ENCODE measurements at regions not wholly inside any gene's neighbourhood (a gene's known extent, or its start where the extent isn't known, plus 50 kb on each side); places are given as distances from the start of the nearest gene placed in this dataset.
"Not testable (repeated sequence)": the region's sequence is repeated elsewhere in the genome, so short reads cannot be mapped to it uniquely, and the experiment has no call there.

DNA sequence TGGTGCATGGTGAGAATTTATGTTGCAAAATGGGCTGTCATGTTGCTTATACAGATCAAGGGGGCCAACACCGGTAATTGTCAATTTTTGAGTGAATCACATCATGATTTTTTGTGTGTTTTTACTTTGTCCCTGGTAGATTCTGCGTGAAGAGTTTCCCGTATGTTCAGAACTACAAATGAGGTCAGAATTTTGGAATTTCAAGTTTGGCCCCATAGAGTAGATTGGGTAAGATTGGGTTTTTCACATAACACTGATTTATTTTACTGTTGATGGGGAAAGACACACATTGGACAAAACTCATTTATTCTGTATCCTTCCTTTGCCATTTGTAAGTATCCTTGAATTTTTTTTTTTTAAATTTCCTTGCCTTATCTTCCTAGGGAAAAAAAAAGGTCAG is 158.5 kb upstream of the MXRA5 start:
- FAIRE-seq: no peak

GRCh38 chrX:3501833-3502535 is 155.5 kb upstream of the MXRA5 start:
- FAIRE-seq: no peak

- peak; percentile 5 for FAIRE-seq
Observed at GRCh38 chrX:3495836-3496769, 149.7 kb upstream of the MXRA5 start.

- FAIRE-seq: no peak
Observed at GRCh38 chrX:3493605-3494004, 147.2 kb upstream of the MXRA5 start.

GRCh38 chrX:3485727-3486126 is 139.3 kb upstream of the MXRA5 start:
- FAIRE-seq: no peak

- FAIRE-seq: no peak
Observed at GRCh38 chrX:3479026-3479425, 132.6 kb upstream of the MXRA5 start.

GRCh38 chrX:3476973-3477372 is 130.5 kb upstream of the MXRA5 start:
- FAIRE-seq: no peak

DNA sequence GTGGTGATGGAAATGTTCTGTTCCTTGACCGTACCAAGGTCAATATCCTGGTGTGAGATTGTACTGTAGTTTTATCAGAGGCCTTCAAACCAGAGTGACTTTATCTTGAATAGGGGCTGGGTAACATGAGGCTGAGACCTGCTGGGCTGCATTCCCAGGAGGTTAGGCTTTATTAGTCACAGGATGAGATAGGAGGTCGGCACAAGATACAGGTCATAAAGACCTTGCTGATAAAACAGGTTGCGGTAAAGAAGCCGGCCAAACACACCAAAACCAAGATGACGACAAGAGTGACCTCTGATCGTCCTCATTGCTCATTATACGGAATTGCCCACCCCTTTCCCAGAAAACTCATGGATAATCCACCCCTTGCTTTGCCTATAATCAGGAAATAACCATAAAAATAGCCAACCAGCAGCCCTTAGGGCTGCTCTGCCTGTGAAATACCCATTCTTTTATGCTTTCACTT is 123.8 kb upstream of the MXRA5 start:
- FAIRE-seq: not testable (repeated sequence)

- FAIRE-seq: no peak
Observed at GRCh38 chrX:3468031-3468430, 121.6 kb upstream of the MXRA5 start.

DNA sequence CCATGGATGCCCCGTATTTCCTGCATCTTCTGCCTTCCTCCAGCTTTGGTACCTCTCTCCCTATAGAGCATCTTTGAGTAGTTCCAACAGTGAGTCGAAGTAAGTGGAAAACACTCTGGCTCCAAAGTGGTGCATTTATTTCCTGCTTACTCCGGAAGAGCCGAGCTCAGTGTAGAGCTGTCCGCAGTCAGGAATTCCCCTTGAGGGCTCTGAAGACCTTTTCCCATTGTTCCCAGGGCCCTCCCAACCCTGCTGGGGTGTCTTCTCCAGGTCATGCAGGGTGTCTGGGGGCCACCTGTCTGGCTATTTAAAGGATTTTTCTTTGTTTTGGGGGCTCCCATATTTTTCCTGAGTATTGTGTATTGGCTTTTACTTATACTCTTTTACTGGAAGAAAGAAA is 118.6 kb upstream of the MXRA5 start:
- FAIRE-seq: no peak

DNA sequence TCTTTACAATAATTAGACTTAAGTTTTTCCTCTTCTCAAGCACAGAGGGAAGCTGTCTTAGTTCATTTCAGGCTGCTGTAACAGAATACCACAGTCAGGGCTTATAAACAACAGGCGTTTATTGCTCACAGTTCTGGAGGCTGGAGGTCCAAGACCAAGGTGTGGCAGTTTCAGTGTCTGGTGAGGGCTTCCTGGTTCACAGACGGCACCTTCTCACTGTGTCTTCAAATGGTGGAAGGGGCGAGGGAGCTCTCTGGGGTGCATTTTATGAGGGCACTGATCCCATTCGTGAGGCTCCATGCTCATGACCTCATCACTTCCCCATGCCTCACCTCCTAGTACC is 115.7 kb upstream of the MXRA5 start:
- no peak for FAIRE-seq

GRCh38 chrX:3461397-3462165 is 115.1 kb upstream of the MXRA5 start:
- peak; percentile 18 for FAIRE-seq

DNA sequence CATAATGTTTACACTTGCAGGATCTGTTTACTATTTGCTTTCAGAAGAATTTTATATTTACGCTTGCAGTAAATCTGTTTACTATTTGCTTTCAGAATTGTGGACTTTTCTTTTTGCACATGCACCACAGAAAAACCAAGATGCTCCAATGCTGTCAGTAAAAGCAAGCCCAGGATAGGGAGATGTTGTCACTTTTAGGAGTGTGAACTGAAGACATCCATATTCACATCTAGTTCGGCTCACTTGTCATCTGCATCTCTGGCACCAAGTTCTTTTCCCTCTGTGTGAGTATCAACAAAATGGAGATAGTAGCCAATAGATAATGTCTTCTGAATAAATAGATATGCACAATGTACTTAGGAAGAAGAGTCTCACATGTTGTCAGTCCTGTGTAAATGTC is 109.3 kb upstream of the MXRA5 start:
- FAIRE-seq: no peak

DNA sequence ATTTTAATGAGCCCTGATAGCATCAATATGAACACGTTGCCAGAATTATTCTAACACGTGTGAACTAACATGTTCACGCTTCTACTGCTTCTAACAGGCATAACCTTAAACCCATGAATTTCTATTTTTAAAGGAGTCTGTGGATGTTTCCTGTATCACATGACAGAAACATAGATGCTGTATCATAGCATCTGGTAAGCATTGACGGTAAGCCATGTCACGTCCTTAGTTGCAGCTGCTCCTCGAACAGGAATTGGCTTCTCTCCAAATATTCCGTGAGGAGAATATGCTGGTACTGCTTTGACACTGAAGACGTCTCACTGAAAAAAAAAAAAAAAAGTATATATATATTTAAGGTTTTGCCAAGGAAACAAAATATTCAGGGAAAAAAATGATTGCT is 105.1 kb upstream of the MXRA5 start:
- no peak for FAIRE-seq

DNA sequence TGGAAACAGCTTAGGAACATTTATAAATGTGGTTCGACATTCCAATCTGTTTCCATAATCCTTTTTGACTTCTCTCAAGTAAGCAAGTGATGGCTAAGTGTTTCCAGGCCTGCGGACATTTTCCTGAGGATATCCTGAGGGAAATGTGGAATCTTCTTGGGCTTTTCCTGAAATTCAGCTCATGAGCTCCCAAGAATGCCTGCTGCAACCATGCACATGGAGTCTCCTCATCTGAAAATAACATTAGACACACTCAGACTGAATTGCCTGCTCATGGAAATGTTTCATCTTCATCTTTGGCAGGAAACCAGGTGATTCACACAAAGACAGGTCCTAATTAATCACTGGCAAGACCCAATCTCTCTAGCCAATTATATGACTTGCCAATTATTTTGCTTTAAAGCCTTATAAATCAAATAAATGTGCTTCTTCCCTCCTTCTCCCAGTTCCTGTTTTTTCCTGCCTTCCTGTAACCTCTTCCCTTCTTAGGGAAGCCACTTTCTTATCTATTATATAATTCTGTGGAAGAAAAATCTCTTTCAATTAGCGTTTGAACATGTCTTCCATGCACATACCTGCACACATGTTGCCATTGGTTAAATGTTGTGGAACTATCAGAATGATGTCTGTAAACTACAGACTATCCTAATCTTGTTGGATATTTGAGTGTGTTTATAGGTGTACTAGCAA is 104.6 kb upstream of the MXRA5 start:
- no peak for FAIRE-seq

DNA sequence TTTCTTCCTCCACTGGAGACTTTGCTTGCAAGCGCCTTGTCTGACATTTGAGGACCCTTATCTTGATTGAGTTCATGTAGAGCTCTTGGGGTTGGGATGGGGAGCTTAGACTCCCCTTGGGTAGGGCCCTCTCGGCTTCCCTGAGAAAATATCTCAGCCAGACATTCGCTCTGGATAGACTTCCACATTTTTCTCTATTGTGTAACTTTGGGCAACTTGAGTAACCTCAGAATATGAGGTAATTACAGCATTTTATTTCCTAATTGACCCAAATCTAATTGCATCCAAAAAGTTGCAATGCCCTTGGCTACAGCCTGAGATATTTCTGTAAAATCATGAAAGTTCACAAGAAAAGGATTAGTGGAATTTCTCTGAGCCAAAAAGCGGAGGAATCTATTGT is 102.8 kb upstream of the MXRA5 start:
- peak; percentile 10 for FAIRE-seq

DNA sequence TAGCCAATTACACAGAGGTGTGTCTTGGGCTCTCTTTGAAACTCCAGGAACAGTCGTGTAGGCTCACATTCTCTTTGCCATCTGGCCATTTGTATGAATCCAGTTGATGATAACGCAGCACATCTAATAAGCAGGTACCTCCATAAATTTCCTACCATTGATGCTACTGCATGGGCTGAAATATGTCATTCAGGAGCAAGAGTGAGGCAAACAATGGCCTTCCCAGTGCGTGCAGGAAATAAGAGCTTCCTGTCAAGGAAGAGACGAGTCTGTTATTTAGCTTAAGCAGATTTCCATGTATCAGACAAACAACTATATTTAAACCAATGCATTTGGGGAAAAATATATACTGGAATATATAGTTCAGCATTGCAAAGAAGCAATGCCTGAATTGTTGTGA is 102.1 kb upstream of the MXRA5 start:
- no peak for FAIRE-seq

GRCh38 chrX:3445806-3446490 is 99.5 kb upstream of the MXRA5 start:
- FAIRE-seq: no peak

- no peak for FAIRE-seq
Observed at GRCh38 chrX:3443184-3443583, 96.7 kb upstream of the MXRA5 start.

DNA sequence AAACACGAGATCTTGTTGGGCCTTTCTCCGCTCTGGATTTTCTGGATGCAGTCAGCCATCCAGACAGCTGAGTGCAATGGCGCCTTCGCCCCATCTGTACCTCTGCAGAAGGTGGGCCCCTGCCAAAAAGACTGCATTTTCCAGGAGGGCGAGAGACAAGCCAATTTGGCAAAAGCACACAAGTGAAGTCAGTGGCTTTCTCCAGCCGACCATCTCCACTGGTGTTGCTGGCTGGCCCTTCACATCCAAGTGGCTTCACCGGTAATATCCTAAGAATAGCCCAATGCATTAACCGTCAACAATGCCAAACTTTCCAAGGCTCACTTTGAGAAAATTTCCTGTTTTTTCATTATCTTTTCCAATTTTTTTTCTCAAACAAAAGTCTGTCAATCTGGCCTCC is 96.2 kb upstream of the MXRA5 start:
- FAIRE-seq: no peak

GRCh38 chrX:3440981-3441380 is 94.5 kb upstream of the MXRA5 start:
- FAIRE-seq: no peak

DNA sequence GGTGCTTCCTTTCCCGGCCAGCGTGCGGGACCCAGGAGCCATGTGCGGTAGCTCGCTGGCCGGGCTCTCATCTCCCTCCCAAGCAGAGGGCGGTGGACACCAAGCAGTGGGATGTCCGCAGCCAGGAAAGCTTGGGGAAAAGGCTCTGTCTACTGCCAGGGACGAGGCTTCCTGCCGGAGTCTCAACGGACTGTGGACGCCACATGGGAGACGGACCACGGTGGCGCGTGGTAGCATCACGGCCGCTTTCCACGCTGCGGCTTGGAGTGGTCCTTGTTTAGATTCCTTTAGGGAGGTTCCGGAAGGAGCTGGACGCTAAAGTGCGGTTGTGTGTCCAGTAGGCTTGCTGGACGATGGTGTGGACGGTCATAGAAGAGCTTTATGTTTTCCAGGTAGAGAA is 89.5 kb upstream of the MXRA5 start:
- FAIRE-seq: not testable (repeated sequence)
